ENCODE measurements at regions not wholly inside any gene's neighbourhood (a gene's known extent, or its start where the extent isn't known, plus 50 kb on each side); places are given as distances from the start of the nearest gene placed in this dataset.

- H3K4me1 ChIP-seq (ENCODE audit: insufficient read depth, low read length) = peaks cover 7% of the 10 kb centered on the region
- ChIA-PET POLR2A (no interaction called here), CTCF (no interaction called here)
- ATAC-seq (ENCODE audit: poor library complexity) (no peak), DNase-seq (peak in 1 of 14 experiments; percentile 26)
- no peaks in the 10 kb centered on the region for H3K9me3 ChIP-seq (ENCODE audit: control insufficient read depth in 1 of 2, insufficient read depth in 1 of 2, low read length in 2 of 2)
- H3K36me3 ChIP-seq (ENCODE audit: insufficient read depth, low read length) = no peaks in the 10 kb centered on the region
- Mint-ChIP-seq H3K36me3 (ENCODE audit: low read depth) (no peaks in the 10 kb centered on the region), H3K27ac (no peak overlapping the region), H3K9me3 (no peaks in the 10 kb centered on the region), H3K27me3 (no peaks in the 10 kb centered on the region), H3K4me3 (no peak overlapping the region), H3K4me1 (ENCODE audit: low read depth) (no peaks in the 10 kb centered on the region)
- H3K27ac ChIP-seq (ENCODE audit: low read depth in 1 of 2, low read length in 2 of 2) = no peak overlapping the region
- H3K4me3 ChIP-seq (ENCODE audit: low read length) = no peak overlapping the region
- no peak for TF ChIP-seq CTCF (IDR thresholded peaks at IDR 0.05)
- no peaks in the 10 kb centered on the region for H3K27me3 ChIP-seq (ENCODE audit: control insufficient read depth in 1 of 2, insufficient read depth in 2 of 2, low read length in 2 of 2)
- intact Hi-C loops (cut with DNase I, micrococcal nuclease) = no loop called here
Observed at GRCh38 chr2:111662039-111662770, 221.8 kb downstream of the ANAPC1 start.

GRCh38 chr2:111662771-111663470 is 221.1 kb downstream of the ANAPC1 start:
- Histone ChIP-seq H3K27ac (ENCODE audit: low read depth in 1 of 2, low read length in 2 of 2) (no peak overlapping the region), H3K36me3 (ENCODE audit: insufficient read depth, low read length) (no peaks in the 10 kb centered on the region), H3K4me1 (ENCODE audit: insufficient read depth, low read length) (peaks cover 7% of the 10 kb centered on the region), H3K4me3 (ENCODE audit: low read length) (no peak overlapping the region), H3K27me3 (ENCODE audit: control insufficient read depth in 1 of 2, insufficient read depth in 2 of 2, low read length in 2 of 2) (no peaks in the 10 kb centered on the region), H3K9me3 (ENCODE audit: control insufficient read depth in 1 of 2, insufficient read depth in 1 of 2, low read length in 2 of 2) (no peaks in the 10 kb centered on the region)
- intact Hi-C loops (cut with DNase I, micrococcal nuclease) = no loop called here
- Mint-ChIP-seq H3K4me1 (ENCODE audit: low read depth) (no peaks in the 10 kb centered on the region), H3K36me3 (ENCODE audit: low read depth) (no peaks in the 10 kb centered on the region), H3K4me3 (no peak overlapping the region), H3K9me3 (no peaks in the 10 kb centered on the region), H3K27me3 (no peaks in the 10 kb centered on the region), H3K27ac (no peak overlapping the region)
- ChIA-PET CTCF (no interaction called here), POLR2A (no interaction called here)
- no peak for ATAC-seq (ENCODE audit: poor library complexity)
- TF ChIP-seq CTCF (IDR thresholded peaks at IDR 0.05) = no peak
- peak in 1 of 14 experiments; percentile 4 for DNase-seq

GRCh38 chr2:111663471-111664274 is 220.3 kb downstream of the ANAPC1 start:
- H3K4me1 ChIP-seq (ENCODE audit: insufficient read depth, low read length) = peaks cover 7% of the 10 kb centered on the region
- CTCF ChIA-PET = no interaction called here
- POLR2A ChIA-PET = no interaction called here
- H3K36me3 ChIP-seq (ENCODE audit: insufficient read depth, low read length) = no peaks in the 10 kb centered on the region
- Mint-ChIP-seq H3K27me3 (no peaks in the 10 kb centered on the region), H3K27ac (no peak overlapping the region), H3K36me3 (ENCODE audit: low read depth) (no peaks in the 10 kb centered on the region), H3K4me3 (no peak overlapping the region), H3K9me3 (no peaks in the 10 kb centered on the region), H3K4me1 (ENCODE audit: low read depth) (no peaks in the 10 kb centered on the region)
- H3K27ac ChIP-seq (ENCODE audit: low read depth in 1 of 2, low read length in 2 of 2) = no peak overlapping the region
- H3K4me3 ChIP-seq (ENCODE audit: low read length) = no peak overlapping the region
- ATAC-seq (ENCODE audit: poor library complexity) (no peak), DNase-seq (no peak)
- no peak for TF ChIP-seq CTCF (IDR thresholded peaks at IDR 0.05)
- H3K9me3 ChIP-seq (ENCODE audit: control insufficient read depth in 1 of 2, insufficient read depth in 1 of 2, low read length in 2 of 2) = peaks cover 0 to 4% of the 10 kb centered on the region in 2 experiments
- no peaks in the 10 kb centered on the region for H3K27me3 ChIP-seq (ENCODE audit: control insufficient read depth in 1 of 2, insufficient read depth in 2 of 2, low read length in 2 of 2)
- intact Hi-C loops (cut with DNase I, micrococcal nuclease) = no loop called here
